ENCODE measurements at regions not wholly inside any gene's neighbourhood (a gene's known extent, or its start where the extent isn't known, plus 50 kb on each side); places are given as distances from the start of the nearest gene placed in this dataset.

DNA sequence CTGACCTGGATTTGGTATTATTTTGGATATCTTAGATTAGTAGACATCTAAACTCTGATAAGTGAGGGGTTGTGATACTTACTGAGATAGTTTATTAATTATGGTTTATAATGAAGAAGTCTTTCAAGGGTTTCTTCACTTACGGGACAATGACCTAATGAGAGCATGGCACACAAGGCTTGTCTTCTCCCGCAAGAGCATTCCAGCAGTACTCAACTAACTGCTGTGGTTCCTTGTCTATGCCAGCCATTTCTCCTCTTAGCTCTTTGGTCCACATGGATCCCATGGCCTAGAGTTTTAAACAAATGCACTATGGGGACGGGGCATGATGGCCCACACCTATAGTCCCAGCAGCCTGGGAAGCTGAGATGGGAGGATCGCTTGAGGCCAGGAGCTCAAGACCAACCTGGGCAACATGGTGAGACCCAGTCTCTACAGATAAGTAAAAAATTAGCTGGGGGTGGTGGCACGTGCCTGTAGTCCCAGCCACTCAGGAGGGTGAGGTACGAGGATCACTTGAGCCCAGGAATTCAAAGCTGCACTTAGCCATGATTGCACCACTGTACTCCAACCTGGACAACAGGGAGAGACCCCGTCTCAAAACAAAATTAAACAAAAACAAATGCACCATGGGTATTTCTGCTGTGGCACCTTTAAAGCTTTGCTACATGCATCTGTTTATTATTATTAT is 161.7 kb upstream of the MYCN start:
- H3K4me3 ChIP-seq (ENCODE audit: low read depth, low read length), result no peak overlapping the region
- TF ChIP-seq, protein P1, sequence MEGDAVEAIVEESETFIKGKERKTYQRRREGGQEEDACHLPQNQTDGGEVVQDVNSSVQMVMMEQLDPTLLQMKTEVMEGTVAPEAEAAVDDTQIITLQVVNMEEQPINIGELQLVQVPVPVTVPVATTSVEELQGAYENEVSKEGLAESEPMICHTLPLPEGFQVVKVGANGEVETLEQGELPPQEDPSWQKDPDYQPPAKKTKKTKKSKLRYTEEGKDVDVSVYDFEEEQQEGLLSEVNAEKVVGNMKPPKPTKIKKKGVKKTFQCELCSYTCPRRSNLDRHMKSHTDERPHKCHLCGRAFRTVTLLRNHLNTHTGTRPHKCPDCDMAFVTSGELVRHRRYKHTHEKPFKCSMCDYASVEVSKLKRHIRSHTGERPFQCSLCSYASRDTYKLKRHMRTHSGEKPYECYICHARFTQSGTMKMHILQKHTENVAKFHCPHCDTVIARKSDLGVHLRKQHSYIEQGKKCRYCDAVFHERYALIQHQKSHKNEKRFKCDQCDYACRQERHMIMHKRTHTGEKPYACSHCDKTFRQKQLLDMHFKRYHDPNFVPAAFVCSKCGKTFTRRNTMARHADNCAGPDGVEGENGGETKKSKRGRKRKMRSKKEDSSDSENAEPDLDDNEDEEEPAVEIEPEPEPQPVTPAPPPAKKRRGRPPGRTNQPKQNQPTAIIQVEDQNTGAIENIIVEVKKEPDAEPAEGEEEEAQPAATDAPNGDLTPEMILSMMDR (IDR thresholded peaks at IDR 0.05; ENCODE audit: borderline replicate concordance, insufficient read depth, low read depth, low read length), result no peak

DNA sequence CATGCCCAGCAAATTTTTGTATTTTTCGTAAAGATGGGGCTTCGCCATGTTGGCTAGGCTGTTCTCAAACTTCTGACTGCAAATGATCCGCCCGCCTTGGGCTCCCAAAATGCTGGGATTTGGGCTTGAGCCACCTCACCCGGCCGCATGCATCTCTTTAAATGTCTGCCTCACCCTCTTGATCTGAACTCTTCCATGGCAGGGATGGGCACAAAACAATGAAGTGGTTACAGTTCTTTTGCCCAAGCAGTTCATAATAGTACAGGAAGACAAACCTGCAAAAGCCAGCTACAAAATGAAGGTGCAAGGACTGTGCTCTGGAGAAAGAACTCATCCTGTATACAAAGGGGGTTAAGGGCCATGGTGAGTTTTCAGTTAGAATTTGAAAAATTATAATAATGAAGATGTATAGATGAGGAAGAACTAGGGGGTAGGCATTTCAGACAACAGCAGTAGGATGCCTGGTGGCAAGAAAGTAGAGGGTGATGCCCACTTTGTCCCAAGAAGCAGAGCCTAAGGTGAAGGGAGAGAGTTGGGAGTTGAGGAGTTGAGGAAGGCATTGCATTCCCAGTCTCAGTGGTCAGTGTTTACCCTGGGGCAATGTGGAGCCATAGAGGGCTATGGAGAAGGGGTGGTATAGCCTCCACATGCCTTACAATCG is 160.8 kb upstream of the MYCN start:
- no peak overlapping the region for H3K4me3 ChIP-seq (ENCODE audit: low read depth, low read length)
- TF ChIP-seq, protein P1 (IDR thresholded peaks at IDR 0.05; ENCODE audit: borderline replicate concordance, insufficient read depth, low read depth, low read length), result no peak

DNA sequence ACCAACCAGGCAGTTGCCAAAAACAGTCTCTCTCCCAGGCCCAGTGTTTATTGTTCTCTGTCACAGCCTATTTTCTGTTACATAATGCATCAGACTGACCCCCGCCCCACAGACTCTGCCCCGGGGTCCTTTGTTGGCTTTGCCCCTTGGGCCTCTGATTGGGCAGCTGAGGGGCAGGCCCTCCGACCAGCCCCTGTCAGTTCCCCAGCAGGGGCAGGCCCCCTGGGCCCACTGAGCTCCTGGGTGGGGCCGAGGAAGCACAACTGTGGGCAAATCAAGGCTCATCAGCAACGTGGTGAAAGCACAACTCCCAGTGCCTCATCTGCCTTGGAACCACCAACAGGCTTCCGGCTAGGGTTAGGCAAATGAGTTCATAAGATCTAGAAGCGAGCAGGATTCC is 160.1 kb upstream of the MYCN start:
- H3K4me3 ChIP-seq (ENCODE audit: low read depth, low read length), result no peak overlapping the region
- TF ChIP-seq, protein P1 (IDR thresholded peaks at IDR 0.05; ENCODE audit: borderline replicate concordance, insufficient read depth, low read depth, low read length), result no peak

DNA sequence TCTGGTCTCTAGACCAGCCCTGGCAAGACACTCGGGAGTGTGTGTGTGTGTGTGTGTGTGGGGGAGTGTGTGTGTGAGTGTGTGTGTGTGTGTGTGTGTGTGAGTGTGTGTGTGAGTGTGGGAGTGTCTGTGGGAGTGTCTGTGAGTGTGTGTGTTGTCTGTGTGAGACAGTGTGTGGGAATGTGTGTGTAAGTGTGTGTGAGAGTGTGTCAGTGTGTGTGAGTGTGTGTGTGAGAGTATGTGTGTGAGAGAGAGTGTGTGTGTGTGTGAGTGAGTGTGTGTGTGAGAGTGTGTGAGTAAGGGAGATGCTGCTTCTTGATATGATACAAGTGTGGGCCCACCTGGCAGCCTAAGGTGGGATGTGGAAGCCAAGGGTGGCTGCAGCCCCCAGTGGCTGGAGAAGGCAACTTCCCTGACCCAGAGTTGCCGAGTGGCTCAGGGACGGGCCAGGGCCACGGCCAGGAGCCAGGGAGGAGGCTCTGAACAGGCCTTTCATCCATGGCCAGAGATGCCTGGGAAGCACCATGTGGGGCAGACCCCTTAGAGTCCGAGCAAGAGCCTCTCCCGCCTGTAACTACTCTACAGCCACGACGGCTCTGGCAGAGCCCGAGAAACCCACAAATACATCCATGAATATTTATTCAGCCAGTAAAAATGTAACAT is 159.3 kb upstream of the MYCN start:
- TF ChIP-seq, protein P1 (IDR thresholded peaks at IDR 0.05; ENCODE audit: borderline replicate concordance, insufficient read depth, low read depth, low read length), result no peak
- no peak overlapping the region for H3K4me3 ChIP-seq (ENCODE audit: low read depth, low read length)

DNA sequence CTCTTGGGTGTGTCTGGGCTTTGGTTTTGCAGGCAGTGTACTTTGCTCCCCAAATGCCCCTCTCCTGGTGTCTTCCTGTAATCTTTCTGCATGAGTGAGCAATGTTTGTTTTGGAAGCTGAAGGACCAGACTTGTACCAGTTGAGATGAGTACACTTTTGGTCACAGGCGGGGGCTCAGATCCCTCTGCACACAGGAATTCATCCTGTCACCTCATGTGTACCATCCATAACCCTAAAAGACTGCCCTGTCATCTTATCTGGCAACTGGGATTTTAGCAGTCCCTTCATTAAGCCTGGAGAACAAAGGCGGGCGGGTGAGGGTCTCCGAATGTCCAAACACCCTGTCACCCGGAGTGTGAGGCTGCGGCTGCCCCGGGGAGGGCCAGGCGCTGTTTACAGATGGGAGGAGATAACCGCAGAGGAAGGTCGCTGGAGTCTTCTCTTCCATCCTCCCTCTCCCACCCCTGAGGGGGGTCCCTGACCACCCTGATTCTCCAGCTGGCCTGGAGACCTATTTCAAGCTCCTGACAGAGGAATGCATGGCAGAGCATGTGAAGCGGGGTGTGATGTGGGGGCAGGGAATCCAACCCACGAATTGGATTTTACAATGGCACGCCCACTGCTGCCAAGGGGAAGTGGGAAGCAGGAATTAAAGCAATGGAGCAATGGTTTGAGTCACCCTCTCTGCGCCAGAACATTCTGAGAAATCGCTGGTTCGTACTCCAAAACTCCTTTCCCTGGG is 158.2 kb upstream of the MYCN start:
- TF ChIP-seq, protein P1 (IDR thresholded peaks at IDR 0.05; ENCODE audit: borderline replicate concordance, insufficient read depth, low read depth, low read length), result no peak
- H3K4me3 ChIP-seq (ENCODE audit: low read depth, low read length), result no peak overlapping the region

DNA sequence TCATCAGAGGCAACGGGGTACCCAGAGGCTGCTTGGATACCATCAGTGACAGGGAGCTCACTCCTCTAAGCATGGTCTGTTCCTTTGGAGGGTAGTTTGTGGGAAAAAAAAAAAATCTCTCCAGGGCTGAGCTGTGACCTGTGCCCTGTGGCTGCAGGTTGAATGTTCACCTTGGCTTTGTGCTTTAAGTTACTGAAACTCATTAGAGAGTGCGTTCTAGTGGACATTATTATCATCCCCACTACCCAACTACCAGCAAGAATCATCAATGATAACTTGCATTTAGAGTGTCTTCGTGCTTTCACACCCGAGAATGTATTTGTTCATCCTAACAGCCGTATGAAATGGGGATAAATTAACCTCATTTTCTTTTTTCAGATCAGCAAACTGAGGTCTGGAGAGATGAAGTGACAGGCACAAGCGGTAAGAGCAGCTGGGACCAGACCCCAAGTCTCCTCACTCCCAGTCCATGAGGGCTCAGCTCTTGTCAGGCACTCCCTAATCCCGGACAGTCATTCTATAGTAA is 157.5 kb upstream of the MYCN start:
- TF ChIP-seq, protein P1 (IDR thresholded peaks at IDR 0.05; ENCODE audit: borderline replicate concordance, insufficient read depth, low read depth, low read length), result no peak

More for the DNA sequence above, 157.5 kb upstream of the MYCN start:
- H3K4me3 ChIP-seq (ENCODE audit: low read depth, low read length), result no peak overlapping the region

Data from GM12875 (cell line).